Fibroblast of pulmonary artery (primary cell): ENCODE measurements at regions not wholly inside any gene's neighbourhood (a gene's known extent, or its start where the extent isn't known, plus 50 kb on each side); places are given as distances from the start of the nearest gene placed in this dataset.

Experiments
- DNase-seq: peaks from one replicate; pipeline ENCODE4 v3.0.0-alpha.2; 2010; ENCODE audit warnings: low read depth
- H3K4me3 ChIP-seq: replicated peaks from 2 replicates; pipeline ENCODE4 v1.5.1; 2011; ENCODE audit warnings: low read depth, mild to moderate bottlenecking, control low read depth, low read length, moderate library complexity
- TF ChIP-seq, protein P1 (sequence below): IDR thresholded peaks from 2 replicates; pipeline ENCODE4 v1.5.1; 2011; ENCODE audit warnings: mild to moderate bottlenecking, control low read depth, low read length, inconsistent platforms; ENCODE audit errors: missing control alignments

DNA sequence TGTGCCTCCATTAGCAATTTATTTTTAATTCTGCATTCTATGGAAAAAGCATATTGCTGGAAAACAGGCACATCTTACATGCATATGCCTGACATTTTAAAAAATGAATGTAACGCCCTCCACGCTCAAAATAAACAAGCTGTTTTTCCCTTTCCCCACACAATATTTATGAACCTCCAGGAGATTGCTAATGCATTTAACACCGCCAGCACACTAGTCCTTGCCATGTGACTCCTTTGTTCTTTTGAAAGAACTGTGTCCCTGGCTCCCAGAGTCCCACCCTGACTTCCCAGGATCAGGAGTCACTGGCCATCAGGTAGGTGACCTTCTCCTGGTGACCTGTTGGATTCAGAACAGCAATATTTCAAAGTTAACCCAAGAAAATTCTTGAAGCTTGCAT, 571.2 kb upstream of the CFAP20DC start:
- TF ChIP-seq, protein P1, sequence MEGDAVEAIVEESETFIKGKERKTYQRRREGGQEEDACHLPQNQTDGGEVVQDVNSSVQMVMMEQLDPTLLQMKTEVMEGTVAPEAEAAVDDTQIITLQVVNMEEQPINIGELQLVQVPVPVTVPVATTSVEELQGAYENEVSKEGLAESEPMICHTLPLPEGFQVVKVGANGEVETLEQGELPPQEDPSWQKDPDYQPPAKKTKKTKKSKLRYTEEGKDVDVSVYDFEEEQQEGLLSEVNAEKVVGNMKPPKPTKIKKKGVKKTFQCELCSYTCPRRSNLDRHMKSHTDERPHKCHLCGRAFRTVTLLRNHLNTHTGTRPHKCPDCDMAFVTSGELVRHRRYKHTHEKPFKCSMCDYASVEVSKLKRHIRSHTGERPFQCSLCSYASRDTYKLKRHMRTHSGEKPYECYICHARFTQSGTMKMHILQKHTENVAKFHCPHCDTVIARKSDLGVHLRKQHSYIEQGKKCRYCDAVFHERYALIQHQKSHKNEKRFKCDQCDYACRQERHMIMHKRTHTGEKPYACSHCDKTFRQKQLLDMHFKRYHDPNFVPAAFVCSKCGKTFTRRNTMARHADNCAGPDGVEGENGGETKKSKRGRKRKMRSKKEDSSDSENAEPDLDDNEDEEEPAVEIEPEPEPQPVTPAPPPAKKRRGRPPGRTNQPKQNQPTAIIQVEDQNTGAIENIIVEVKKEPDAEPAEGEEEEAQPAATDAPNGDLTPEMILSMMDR: no peak
- no peak overlapping the region for H3K4me3 ChIP-seq
- DNase-seq: no peak

DNA sequence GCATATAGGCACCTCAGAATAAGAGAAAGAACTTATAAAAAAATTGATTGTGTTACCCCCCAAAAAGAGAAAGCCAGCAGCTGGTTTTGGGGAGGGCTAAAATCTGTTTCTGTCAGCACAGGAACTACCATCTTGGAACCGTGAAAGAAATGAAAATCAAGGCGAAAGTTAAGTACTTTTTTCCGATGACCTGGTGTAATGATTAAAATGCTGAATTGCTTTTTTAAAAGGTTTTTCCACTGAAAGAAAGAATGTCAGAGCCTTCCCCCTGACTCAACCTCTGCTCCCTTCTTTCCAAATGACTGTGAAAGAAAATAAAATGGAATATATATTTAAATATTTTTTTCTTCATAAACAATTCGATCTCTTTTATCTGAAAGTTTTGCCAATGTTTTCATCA, 570.5 kb upstream of the CFAP20DC start:
- no peak for DNase-seq
- TF ChIP-seq, protein P1: no peak
- H3K4me3 ChIP-seq: no peak overlapping the region

DNA sequence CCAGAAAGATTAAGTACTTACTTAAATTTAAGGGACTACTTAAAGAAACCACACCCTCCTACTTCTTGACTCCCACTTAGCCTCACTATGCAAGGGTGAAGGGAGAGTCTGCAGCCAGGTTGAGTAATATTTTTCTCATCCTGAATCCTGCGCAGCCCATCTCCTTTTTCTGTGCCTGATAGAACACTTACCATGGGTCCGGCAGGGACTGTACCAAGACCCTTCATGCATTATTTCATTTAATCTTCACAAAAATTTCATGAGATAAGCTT, 562.6 kb upstream of the CFAP20DC start:
- no peak overlapping the region for H3K4me3 ChIP-seq
- TF ChIP-seq, protein P1: no peak
- DNase-seq: no peak

DNA sequence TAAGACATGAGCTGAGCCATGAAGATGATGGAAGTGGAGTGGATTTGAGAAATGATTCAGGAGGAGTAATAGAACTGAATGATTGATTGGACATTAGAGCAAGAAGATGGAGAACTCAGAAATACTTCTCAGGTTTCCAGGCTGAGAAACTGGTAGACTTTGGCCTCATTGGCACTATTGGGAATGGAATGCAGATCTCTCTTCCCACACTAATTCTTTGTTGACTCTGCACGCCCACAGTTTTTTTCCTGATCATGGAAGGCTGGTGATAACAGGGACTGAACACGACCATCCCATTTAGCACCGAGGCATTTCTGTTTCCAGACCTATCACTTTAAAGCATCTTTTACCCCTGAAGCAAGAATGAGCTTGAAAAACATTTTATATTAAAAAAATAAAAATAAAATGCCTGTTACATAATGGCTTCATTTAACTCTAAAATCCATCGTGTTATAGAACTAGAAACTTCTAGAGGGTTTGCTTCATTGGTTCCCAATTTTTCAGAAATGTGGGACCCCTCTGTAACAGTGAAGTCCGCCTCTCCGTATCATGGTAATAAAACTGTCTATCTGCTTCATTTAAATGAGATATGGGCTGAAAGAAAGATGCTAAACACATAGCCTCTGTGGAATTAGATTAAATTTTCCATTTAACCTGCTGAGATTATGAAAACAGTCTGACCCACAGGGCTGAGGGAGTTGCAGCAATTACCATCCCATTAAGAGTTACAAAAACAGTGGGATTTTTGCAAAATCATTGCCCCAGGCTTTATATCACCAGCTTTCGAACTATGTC, 562.0 kb upstream of the CFAP20DC start:
- H3K4me3 ChIP-seq: no peak overlapping the region
- DNase-seq: no peak
- TF ChIP-seq, protein P1: no peak

DNA sequence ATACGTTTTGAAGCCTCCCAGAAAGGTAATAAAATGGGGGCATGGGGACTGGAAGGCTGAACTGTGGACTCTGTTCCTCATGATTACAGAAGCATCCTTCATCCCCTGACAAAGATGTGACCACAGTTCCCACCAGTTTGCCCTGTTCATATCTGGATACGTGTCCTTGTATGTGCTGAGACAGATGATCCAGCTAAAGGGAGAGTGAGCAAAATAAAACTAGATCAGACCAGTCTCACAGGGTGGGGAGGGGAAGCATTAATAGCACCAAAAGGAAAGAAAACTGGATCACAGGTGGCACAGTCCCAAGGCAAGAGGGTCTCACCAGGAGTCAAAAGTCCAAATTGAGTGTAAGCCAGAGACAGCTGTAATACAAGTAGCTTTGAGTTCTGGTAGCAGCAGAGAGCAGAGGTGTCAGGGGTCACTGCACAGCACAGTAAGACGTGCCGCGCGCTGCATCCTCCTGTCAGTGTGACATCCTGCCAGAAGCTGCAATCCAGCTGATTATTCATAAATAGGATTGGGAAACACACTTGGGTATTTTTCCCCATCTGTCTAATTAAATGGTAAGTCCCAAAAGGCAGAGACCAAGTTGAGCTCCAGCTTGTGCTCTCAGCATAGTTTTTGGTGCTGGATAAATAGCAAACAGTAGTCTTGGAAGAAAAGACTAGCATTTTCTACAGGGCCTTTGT, 560.0 kb upstream of the CFAP20DC start:
- no peak overlapping the region for H3K4me3 ChIP-seq
- DNase-seq: no peak
- TF ChIP-seq, protein P1: no peak

DNA sequence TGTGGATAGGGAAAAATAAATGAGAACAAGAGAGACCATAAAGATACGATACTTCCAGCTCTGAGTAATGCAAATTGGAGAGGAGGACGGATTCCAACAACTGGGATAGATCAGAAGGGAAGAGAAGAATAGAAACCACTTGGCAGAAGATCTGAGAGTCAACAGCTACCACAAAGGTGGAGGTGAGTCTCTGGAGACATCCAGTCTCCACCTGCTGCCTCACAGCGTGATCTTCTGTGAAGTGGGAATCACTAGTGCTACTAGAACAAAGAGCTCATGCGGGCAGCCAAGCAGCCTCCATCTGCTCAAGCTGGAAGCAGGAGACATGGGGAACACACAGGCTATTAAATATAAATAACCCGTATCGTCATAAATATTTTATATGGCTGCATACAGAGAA, 558.5 kb upstream of the CFAP20DC start:
- H3K4me3 ChIP-seq: no peak overlapping the region
- DNase-seq: no peak
- TF ChIP-seq, protein P1: no peak

DNA sequence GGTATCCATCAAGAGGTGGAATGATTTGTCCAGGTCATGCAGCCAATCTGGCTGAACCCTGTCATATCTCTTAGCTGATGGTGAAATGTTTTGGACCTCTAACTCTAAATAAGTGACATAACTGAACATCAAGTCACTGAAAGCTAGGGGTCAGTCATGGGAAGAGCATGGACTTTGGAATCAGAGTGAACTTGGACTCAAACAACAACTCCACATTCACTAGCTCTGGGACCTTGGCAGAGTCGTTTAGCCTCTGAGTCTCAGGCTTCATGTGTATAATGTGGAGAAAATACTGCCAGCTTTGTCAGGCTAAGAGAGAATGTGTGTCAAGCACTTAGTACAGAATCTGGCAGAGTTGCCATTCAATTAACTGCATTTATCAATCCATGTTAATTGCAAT, 557.8 kb upstream of the CFAP20DC start:
- peak; percentile 6 for DNase-seq
- TF ChIP-seq, protein P1: no peak
- H3K4me3 ChIP-seq: no peak overlapping the region
